Liver (tissue), 3 donors: ENCODE measurements at regions not wholly inside any gene's neighbourhood (a gene's known extent, or its start where the extent isn't known, plus 50 kb on each side); places are given as distances from the start of the nearest gene placed in this dataset.

Experiments used
- CTCF ChIP-seq: fragments of 150-350 bp; IDR thresholded peaks from 2 replicates; pipeline ENCODE4 v1.5.1; 2017; ENCODE audit warnings: improper control_type of control experiment, low read depth, low read length; ENCODE audit not compliant: missing input control
- MAX ChIP-seq: IDR thresholded peaks from 2 replicates; pipeline ENCODE4 v1.6.1; 2016; ENCODE audit warnings: antibody characterized with exemption
- RAD21 ChIP-seq, 2 donors: IDR thresholded peaks; 2 replicates each; pipeline ENCODE4 v1.6.1; 2016; ENCODE audit warnings: antibody characterized with exemption in 2 of 2, mild to moderate bottlenecking in 2 of 2
- REST ChIP-seq: IDR thresholded peaks from 2 replicates; pipeline ENCODE4 v1.6.1; 2016; ENCODE audit warnings: antibody characterized with exemption, mild to moderate bottlenecking
- TAF1 ChIP-seq: conservative IDR thresholded peaks from 2 replicates; pipeline ENCODE4 v1.6.1; 2016; ENCODE audit warnings: antibody characterized with exemption, mild to moderate bottlenecking
- donor health status: healthy.
- donor health status: healthy.

GRCh38 chr7:84337429-84337828 is 142.8 kb upstream of the SEMA3A start:
- TF ChIP-seq CTCF: no peak
- TF ChIP-seq RAD21 (IDR thresholded peaks at IDR 0.05): no peak
- no peak for TF ChIP-seq REST
- TF ChIP-seq TAF1: no peak
- no peak for TF ChIP-seq MAX
